Neural cell (in vitro differentiated cells): ENCODE measurements at regions not wholly inside any gene's neighbourhood (a gene's known extent, or its start where the extent isn't known, plus 50 kb on each side); places are given as distances from the start of the nearest gene placed in this dataset.

ENCODE experiments used
- H2AFZ ChIP-seq: fragments of 200-600, 300-800 bp; sonication (generic), shearing (Covaris generic); 2 replicates; pipeline ENCODE4 v1.6.0; 2014; ENCODE audit warnings: low read depth, mild to moderate bottlenecking, antibody characterized with exemption, low read length, moderate library complexity
- H3F3A ChIP-seq: fragments of 200-600 bp; shearing (Covaris generic); 2 replicates; pipeline ENCODE4 v1.6.1; 2016; ENCODE audit warnings: mild to moderate bottlenecking, moderate library complexity, mixed read lengths, antibody characterized with exemption, low read length; ENCODE audit not compliant: insufficient read depth, poor library complexity, severe bottlenecking
- H3K27ac ChIP-seq: fragments of 200-600, 300-800 bp; sonication (generic), shearing (Covaris generic); 2 replicates; pipeline ENCODE4 v1.5.1; 2014; ENCODE audit warnings: mild to moderate bottlenecking, low read length, moderate library complexity
- H3K27me3 ChIP-seq: fragments of 300-800, 200-600 bp; sonication (generic), shearing (Covaris generic); 2 replicates; pipeline ENCODE4 v1.6.0; 2014; ENCODE audit warnings: mild to moderate bottlenecking, low read depth, low read length, moderate library complexity; ENCODE audit not compliant: insufficient read depth
- H3K36me3 ChIP-seq: fragments of 300-800, 200-600 bp; sonication (generic), shearing (Covaris generic); 2 replicates; pipeline ENCODE4 v1.5.1; 2014; ENCODE audit warnings: mild to moderate bottlenecking, antibody characterized with exemption, low read length, moderate library complexity; ENCODE audit not compliant: insufficient read depth
- H3K4me2 ChIP-seq: fragments of 300-800, 200-600 bp; sonication (generic), shearing (Covaris generic); 2 replicates; pipeline ENCODE4 v1.6.0; 2014; ENCODE audit warnings: mild to moderate bottlenecking, low read length
- H3K4me3 ChIP-seq: fragments of 300-800, 200-600 bp; sonication (generic), shearing (Covaris generic); 2 replicates; pipeline ENCODE4 v1.5.1; 2014; ENCODE audit warnings: mild to moderate bottlenecking, low read length, moderate library complexity
- H3K79me2 ChIP-seq: fragments of 200-600 bp; shearing (Covaris generic); replicated peaks from 2 replicates; pipeline ENCODE4 v1.6.0; 2014; ENCODE audit warnings: mild to moderate bottlenecking, low read length, moderate library complexity; ENCODE audit not compliant: insufficient read depth
- H3K9ac ChIP-seq: fragments of 300-800, 200-600 bp; sonication (generic), shearing (Covaris generic); 2 replicates; pipeline ENCODE4 v1.6.1; 2016; ENCODE audit warnings: mild to moderate bottlenecking, low read length, mixed read lengths
- H3K9me2 ChIP-seq: fragments of 200-600 bp; shearing (Covaris generic); 2 replicates; pipeline ENCODE4 v1.6.1; 2016; ENCODE audit warnings: mild to moderate bottlenecking, low read length, mixed read lengths; ENCODE audit not compliant: insufficient read depth
- H3K9me3 ChIP-seq: fragments of 200-600, 300-800 bp; sonication (generic), shearing (Covaris generic); 2 replicates; pipeline ENCODE4 v1.6.1; 2016; ENCODE audit warnings: mild to moderate bottlenecking, mixed run types, low read length, moderate library complexity, mixed read lengths
- H4K20me1 ChIP-seq: fragments of 200-600 bp; shearing (Covaris generic); 2 replicates; pipeline ENCODE4 v1.6.1; 2016; ENCODE audit warnings: mild to moderate bottlenecking, mixed run types; ENCODE audit not compliant: insufficient read depth
- CTCF ChIP-seq: fragments of 450-650 bp; IDR thresholded peaks from 2 replicates; pipeline ENCODE4 v1.5.1; 2014; ENCODE audit warnings: antibody characterized with exemption, mild to moderate bottlenecking, moderate library complexity; ENCODE audit not compliant: poor library complexity, severe bottlenecking
- EP300 ChIP-seq: fragments of 450-650 bp; conservative IDR thresholded peaks from 2 replicates; pipeline ENCODE4 v1.6.1; 2014; ENCODE audit warnings: antibody characterized with exemption, mild to moderate bottlenecking, moderate library complexity; ENCODE audit not compliant: poor library complexity, severe bottlenecking
- EZH2 ChIP-seq: fragments of 200-600, 300-800 bp; shearing (Covaris generic), sonication (generic); IDR thresholded peaks from 2 replicates; pipeline ENCODE4 v1.6.1; 2014; ENCODE audit warnings: antibody characterized with exemption, low read length, borderline replicate concordance, mild to moderate bottlenecking; ENCODE audit not compliant: insufficient read depth, poor library complexity, severe bottlenecking
- MXI1 ChIP-seq: fragments of 450-650 bp; conservative IDR thresholded peaks from 2 replicates; pipeline ENCODE4 v1.6.1; 2014; ENCODE audit warnings: antibody characterized with exemption, mild to moderate bottlenecking; ENCODE audit not compliant: poor library complexity, severe bottlenecking
- POLR2AphosphoS5 ChIP-seq: IDR thresholded peaks from 2 replicates; pipeline ENCODE4 v1.6.1; 2012
- RAD21 ChIP-seq: fragments of 450-650 bp; conservative IDR thresholded peaks from 2 replicates; pipeline ENCODE4 v1.6.1; 2014; ENCODE audit warnings: antibody characterized with exemption, mild to moderate bottlenecking, moderate library complexity
- REST ChIP-seq: IDR thresholded peaks from 2 replicates; pipeline ENCODE4 v1.6.1; 2012; ENCODE audit warnings: borderline replicate concordance
- SMC3 ChIP-seq: fragments of 450-650 bp; conservative IDR thresholded peaks from 2 replicates; pipeline ENCODE4 v1.6.1; 2014; ENCODE audit warnings: antibody characterized with exemption, mild to moderate bottlenecking, moderate library complexity; ENCODE audit not compliant: poor library complexity
- TAF1 ChIP-seq: IDR thresholded peaks from 2 replicates; pipeline ENCODE4 v1.6.1; 2012; ENCODE audit warnings: low read depth

- H3K4me2 ChIP-seq = no peak overlapping the region
- H3K27ac ChIP-seq = no peak overlapping the region
- no peaks in the 10 kb centered on the region for H3F3A ChIP-seq
- TF ChIP-seq REST = no peak
- TF ChIP-seq CTCF = no peak
- no peak for TF ChIP-seq MXI1
- no peak for TF ChIP-seq RAD21
- no peak for TF ChIP-seq EP300
- TF ChIP-seq EZH2 = no peak
- TF ChIP-seq POLR2AphosphoS5 = no peak
- no peak for TF ChIP-seq TAF1
- no peak for TF ChIP-seq SMC3
- H3K4me3 ChIP-seq = no peak overlapping the region
- H4K20me1 ChIP-seq = no peaks in the 10 kb centered on the region
- H3K36me3 ChIP-seq = no peaks in the 10 kb centered on the region
- H2AFZ ChIP-seq = no peak overlapping the region
- H3K9me2 ChIP-seq = no peaks in the 10 kb centered on the region
- H3K79me2 ChIP-seq = no peaks in the 10 kb centered on the region
- no peaks in the 10 kb centered on the region for H3K9me3 ChIP-seq
- no peak overlapping the region for H3K9ac ChIP-seq
- no peaks in the 10 kb centered on the region for H3K27me3 ChIP-seq
Observed at GRCh38 chr18:37716106-37716735, 150.6 kb upstream of the CELF4 start.

- H4K20me1 ChIP-seq = no peaks in the 10 kb centered on the region
Observed at GRCh38 chr18:37714691-37715090, 149.1 kb upstream of the CELF4 start.

More at GRCh38 chr18:37714691-37715090, 149.1 kb upstream of the CELF4 start:
- Histone ChIP-seq H3F3A (no peaks in the 10 kb centered on the region), H3K27me3 (no peaks in the 10 kb centered on the region), H2AFZ (no peak overlapping the region), H3K9me2 (no peaks in the 10 kb centered on the region), H3K4me3 (no peak overlapping the region), H3K4me2 (no peak overlapping the region), H3K27ac (no peak overlapping the region), H3K36me3 (no peaks in the 10 kb centered on the region), H3K9me3 (no peaks in the 10 kb centered on the region), H3K9ac (no peak overlapping the region), H3K79me2 (no peaks in the 10 kb centered on the region)
- TF ChIP-seq EP300 (no peak), RAD21 (no peak), REST (no peak), CTCF (no peak), SMC3 (no peak), EZH2 (no peak), POLR2AphosphoS5 (no peak), MXI1 (no peak), TAF1 (no peak)
